CD4-positive, alpha-beta T cell (primary cell): ENCODE measurements at regions not wholly inside any gene's neighbourhood (a gene's known extent, or its start where the extent isn't known, plus 50 kb on each side); places are given as distances from the start of the nearest gene placed in this dataset.

Experiments used
- ATAC-seq: fragments of 200-7000 bp; cut with Tn5 transposase; one replicate; pipeline ENCODE4 v1.10.0; 2022; ENCODE audit warnings: mild to moderate bottlenecking; ENCODE audit not compliant: poor library complexity
- CTCF ChIA-PET: fragments of 350-600 bp; sonication (Branson Sonifier 250); formaldehyde crosslinking; loops from one replicate; lab custom pipeline; 2021; ENCODE audit warnings: antibody characterized with exemption, inconsistent platforms; lab: Charles Lee
- POLR2A ChIA-PET: fragments of 350-600 bp; sonication (Branson Sonifier 250); formaldehyde crosslinking; loops from one replicate; lab custom pipeline; 2021; ENCODE audit warnings: antibody characterized with exemption, inconsistent platforms; lab: Charles Lee
- DNase-seq, 14 experiments: peaks; one replicate each; pipeline ENCODE4 v3.0.0-alpha.2; 2013 to 2020; ENCODE audit warnings: mixed read lengths in 2 of 14
- H3K27ac ChIP-seq, 2 donors: one replicate each; pipeline versions ENCODE4 v1.5.1 to v1.7.0; 2013; ENCODE audit warnings: low read length in 2 of 2, low read depth in 1 of 2, mild to moderate bottlenecking in 1 of 2
- H3K27me3 ChIP-seq, 2 experiments: 1 replicate in 1 of 2; 2 replicates in 1 of 2; pipeline versions ENCODE4 v1.6.1 to v1.7.0; 2013; ENCODE audit warnings: low read length in 2 of 2, control low read depth in 1 of 2, mild to moderate bottlenecking in 1 of 2, moderate library complexity in 1 of 2; ENCODE audit not compliant: insufficient read depth in 2 of 2, control insufficient read depth in 1 of 2
- H3K36me3 ChIP-seq: one replicate; pipeline ENCODE4 v1.6.1; 2013; ENCODE audit warnings: low read length, control low read depth; ENCODE audit not compliant: insufficient read depth
- H3K4me1 ChIP-seq: one replicate; pipeline ENCODE4 v1.6.1; 2013; ENCODE audit warnings: low read length, control low read depth; ENCODE audit not compliant: insufficient read depth
- H3K4me3 ChIP-seq: one replicate; pipeline ENCODE4 v1.5.1; 2013; ENCODE audit warnings: mild to moderate bottlenecking, low read length, moderate library complexity
- H3K9me3 ChIP-seq, 2 experiments: 1 replicate in 1 of 2; 2 replicates in 1 of 2; pipeline versions ENCODE4 v1.6.1 to v1.7.0; 2013; ENCODE audit warnings: low read length in 2 of 2, mild to moderate bottlenecking in 2 of 2, control low read depth in 1 of 2, moderate library complexity in 1 of 2; ENCODE audit not compliant: control insufficient read depth in 1 of 2, insufficient read depth in 1 of 2
- H3K27ac Mint-ChIP-seq: one replicate; pipeline ENCODE4 v1.8.0; 2020; ENCODE audit warnings: mixed read lengths
- H3K27me3 Mint-ChIP-seq: one replicate; pipeline ENCODE4 v1.8.0; 2021; ENCODE audit warnings: mixed read lengths
- H3K36me3 Mint-ChIP-seq: one replicate; pipeline ENCODE4 v1.8.0; 2021; ENCODE audit warnings: low read depth, mixed read lengths
- H3K4me1 Mint-ChIP-seq: one replicate; pipeline ENCODE4 v1.8.0; 2021; ENCODE audit warnings: low read depth, mixed read lengths
- H3K4me3 Mint-ChIP-seq: one replicate; pipeline ENCODE4 v1.8.0; 2020; ENCODE audit warnings: mild to moderate bottlenecking, mixed read lengths
- H3K9me3 Mint-ChIP-seq: one replicate; pipeline ENCODE4 v1.8.0; 2020; ENCODE audit warnings: mixed read lengths
- intact Hi-C, 2 experiments: fragments of 100-400 bp; cut with DNase I in 1 of 2; cut with micrococcal nuclease in 1 of 2; formaldehyde crosslinking; loops; one replicate each; pipeline versions ENCODE4 v1.15.1 to v1.9.0; 2023 to 2025; cut with DNase I, micrococcal nuclease
- TF ChIP-seq, protein P1 (sequence below): fragments of 200-600 bp; IDR thresholded peaks from one replicate; pipeline ENCODE4 v1.8.0; 2022; ENCODE audit warnings: antibody characterized with exemption, mild to moderate bottlenecking

DNA sequence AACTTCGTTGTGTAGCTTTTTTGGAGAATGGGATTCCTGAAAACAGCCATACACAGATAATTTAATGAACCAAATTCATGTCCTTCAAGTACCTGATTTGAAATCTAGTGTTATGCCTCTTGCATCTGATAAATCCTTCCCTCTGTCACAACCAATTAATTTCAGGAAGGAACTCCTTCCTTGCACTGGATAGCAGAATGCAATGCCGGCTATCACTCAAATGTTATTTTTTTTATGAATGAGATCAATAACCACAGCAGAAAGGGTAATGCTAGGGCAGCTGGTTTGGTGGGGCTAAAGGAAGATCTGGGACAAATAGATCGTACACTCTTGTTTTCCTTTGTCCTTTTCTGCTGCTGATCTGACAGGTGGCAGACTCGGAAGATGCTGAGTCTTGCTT, 899.5 kb upstream of the GYPC start:
- Histone ChIP-seq H3K27me3 (no peaks in the 10 kb centered on the region), H3K9me3 (no peaks in the 10 kb centered on the region), H3K27ac (no peak overlapping the region), H3K4me3 (no peak overlapping the region), H3K4me1 (no peaks in the 10 kb centered on the region), H3K36me3 (no peaks in the 10 kb centered on the region)
- ChIA-PET CTCF (no interaction called here), POLR2A (no interaction called here)
- H3K4me1 Mint-ChIP-seq = no peaks in the 10 kb centered on the region
- H3K27me3 Mint-ChIP-seq = no peaks in the 10 kb centered on the region
- H3K9me3 Mint-ChIP-seq = peaks cover 7% of the 10 kb centered on the region
- TF ChIP-seq, protein P1, sequence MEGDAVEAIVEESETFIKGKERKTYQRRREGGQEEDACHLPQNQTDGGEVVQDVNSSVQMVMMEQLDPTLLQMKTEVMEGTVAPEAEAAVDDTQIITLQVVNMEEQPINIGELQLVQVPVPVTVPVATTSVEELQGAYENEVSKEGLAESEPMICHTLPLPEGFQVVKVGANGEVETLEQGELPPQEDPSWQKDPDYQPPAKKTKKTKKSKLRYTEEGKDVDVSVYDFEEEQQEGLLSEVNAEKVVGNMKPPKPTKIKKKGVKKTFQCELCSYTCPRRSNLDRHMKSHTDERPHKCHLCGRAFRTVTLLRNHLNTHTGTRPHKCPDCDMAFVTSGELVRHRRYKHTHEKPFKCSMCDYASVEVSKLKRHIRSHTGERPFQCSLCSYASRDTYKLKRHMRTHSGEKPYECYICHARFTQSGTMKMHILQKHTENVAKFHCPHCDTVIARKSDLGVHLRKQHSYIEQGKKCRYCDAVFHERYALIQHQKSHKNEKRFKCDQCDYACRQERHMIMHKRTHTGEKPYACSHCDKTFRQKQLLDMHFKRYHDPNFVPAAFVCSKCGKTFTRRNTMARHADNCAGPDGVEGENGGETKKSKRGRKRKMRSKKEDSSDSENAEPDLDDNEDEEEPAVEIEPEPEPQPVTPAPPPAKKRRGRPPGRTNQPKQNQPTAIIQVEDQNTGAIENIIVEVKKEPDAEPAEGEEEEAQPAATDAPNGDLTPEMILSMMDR = no peak
- intact Hi-C loops = no loop called here
- ATAC-seq (no peak), DNase-seq (no peak)
- no peaks in the 10 kb centered on the region for H3K36me3 Mint-ChIP-seq
- no peak overlapping the region for H3K27ac Mint-ChIP-seq
- H3K4me3 Mint-ChIP-seq = no peak overlapping the region

DNA sequence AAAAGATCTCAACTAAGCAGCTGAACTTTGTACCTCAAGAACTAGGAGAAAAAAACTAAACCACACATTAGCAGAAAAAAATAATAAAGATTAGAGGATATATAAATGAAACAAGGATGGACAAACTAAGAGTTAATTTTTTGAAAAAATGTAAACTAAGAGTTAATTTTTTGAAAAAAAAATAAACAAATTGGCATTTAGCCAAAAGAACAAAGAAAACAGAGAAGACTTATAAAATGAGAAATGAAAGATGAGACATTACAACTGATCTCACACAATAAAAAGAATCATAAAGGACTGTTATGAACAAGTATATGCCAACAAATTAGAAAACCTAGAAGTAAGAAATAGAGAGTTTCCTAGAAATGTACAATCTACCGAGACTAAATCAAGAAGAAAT, 859.2 kb upstream of the GYPC start:
- intact Hi-C loops = no loop called here
- ATAC-seq = no peak
- no peaks in the 10 kb centered on the region for H3K4me1 ChIP-seq
- H3K27me3 ChIP-seq = no peaks in the 10 kb centered on the region
- Mint-ChIP-seq H3K27me3 (no peaks in the 10 kb centered on the region), H3K4me3 (no peak overlapping the region), H3K36me3 (no peaks in the 10 kb centered on the region), H3K27ac (no peak overlapping the region), H3K9me3 (peaks cover 14% of the 10 kb centered on the region), H3K4me1 (no peaks in the 10 kb centered on the region)
- POLR2A ChIA-PET = no interaction called here
- H3K27ac ChIP-seq = no peak overlapping the region
- CTCF ChIA-PET = no interaction called here
- DNase-seq = no peak
- no peaks in the 10 kb centered on the region for H3K36me3 ChIP-seq
- no peak overlapping the region for H3K4me3 ChIP-seq
- H3K9me3 ChIP-seq = peaks cover 0 to 6% of the 10 kb centered on the region in 2 experiments
- TF ChIP-seq, protein P1 = no peak

DNA sequence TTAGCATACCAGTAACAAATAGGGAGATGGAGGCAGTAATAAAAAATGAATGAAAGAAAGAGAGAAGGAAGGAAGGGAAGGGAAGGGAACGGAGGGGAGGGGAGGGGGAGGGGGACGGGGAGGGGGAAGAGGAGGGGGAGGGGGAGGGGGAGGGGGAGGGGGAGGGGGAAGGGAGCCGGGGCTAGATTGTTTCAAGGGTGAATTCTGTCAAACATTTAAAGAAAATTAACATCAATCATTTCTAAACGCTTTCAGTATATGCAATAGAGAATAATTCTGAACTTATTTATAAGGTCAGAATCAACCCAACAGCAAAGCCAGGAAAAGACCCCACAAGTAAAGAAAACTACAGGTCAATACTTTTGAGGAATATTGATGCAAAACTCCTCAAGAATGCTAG, 858.8 kb upstream of the GYPC start:
- TF ChIP-seq, protein P1 = no peak
- H3K4me1 ChIP-seq = no peaks in the 10 kb centered on the region
- intact Hi-C loops = no loop called here
- no peaks in the 10 kb centered on the region for H3K27me3 Mint-ChIP-seq
- no peaks in the 10 kb centered on the region for H3K36me3 ChIP-seq
- H3K4me3 Mint-ChIP-seq = no peak overlapping the region
- DNase-seq (no peak), ATAC-seq (no peak)
- no peaks in the 10 kb centered on the region for H3K4me1 Mint-ChIP-seq
- H3K9me3 Mint-ChIP-seq = peaks cover 14% of the 10 kb centered on the region
- ChIA-PET POLR2A (no interaction called here), CTCF (no interaction called here)
- H3K27ac ChIP-seq = no peak overlapping the region
- no peak overlapping the region for H3K27ac Mint-ChIP-seq
- H3K9me3 ChIP-seq = peaks cover 0 to 6% of the 10 kb centered on the region in 2 experiments
- no peaks in the 10 kb centered on the region for H3K27me3 ChIP-seq
- H3K36me3 Mint-ChIP-seq = no peaks in the 10 kb centered on the region
- no peak overlapping the region for H3K4me3 ChIP-seq
